GM21786 (cell line): ENCODE measurements at regions not wholly inside any gene's neighbourhood (a gene's known extent, or its start where the extent isn't known, plus 50 kb on each side); places are given as distances from the start of the nearest gene placed in this dataset.

Source experiments
- ATAC-seq: cut with Tn5 transposase; IDR thresholded peaks from one replicate; pipeline ENCODE4 v1.9.1; 2021; ENCODE audit not compliant: unreplicated experiment

- no peak for ATAC-seq
Observed at GRCh38 chr20:23254505-23254904, 96.1 kb upstream of the NXT1 start.

- no peak for ATAC-seq
Observed at GRCh38 chr20:23254034-23254433, 96.6 kb upstream of the NXT1 start.

- ATAC-seq: no peak
Observed at GRCh38 chr20:23253524-23253923, 97.1 kb upstream of the NXT1 start.

GRCh38 chr20:23251779-23252178 lies 98.8 kb upstream of the NXT1 start:
- ATAC-seq: no peak

- no peak for ATAC-seq
Observed at GRCh38 chr20:23249541-23249940, 101.0 kb upstream of the NXT1 start.

DNA sequence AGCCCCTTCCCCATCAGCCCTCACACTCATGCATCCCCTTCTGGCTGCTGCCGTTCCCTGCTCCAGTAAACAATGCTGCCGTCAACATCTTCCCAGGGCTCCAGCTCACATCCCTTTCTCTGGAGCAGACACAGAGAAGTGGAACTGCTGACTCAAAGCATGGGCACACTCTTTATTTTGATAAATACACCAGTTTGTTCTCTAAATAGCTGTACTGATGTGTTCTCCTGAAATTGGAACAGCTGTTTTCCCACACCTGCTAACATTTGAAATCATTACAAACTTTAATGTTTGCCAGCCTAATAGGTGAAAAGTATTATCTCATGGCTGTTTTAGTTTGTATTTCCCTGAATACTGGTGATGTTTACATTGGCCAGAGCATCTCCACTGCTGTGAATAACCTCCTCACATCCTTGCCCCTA lies 102.1 kb upstream of the NXT1 start:
- ATAC-seq: no peak

DNA sequence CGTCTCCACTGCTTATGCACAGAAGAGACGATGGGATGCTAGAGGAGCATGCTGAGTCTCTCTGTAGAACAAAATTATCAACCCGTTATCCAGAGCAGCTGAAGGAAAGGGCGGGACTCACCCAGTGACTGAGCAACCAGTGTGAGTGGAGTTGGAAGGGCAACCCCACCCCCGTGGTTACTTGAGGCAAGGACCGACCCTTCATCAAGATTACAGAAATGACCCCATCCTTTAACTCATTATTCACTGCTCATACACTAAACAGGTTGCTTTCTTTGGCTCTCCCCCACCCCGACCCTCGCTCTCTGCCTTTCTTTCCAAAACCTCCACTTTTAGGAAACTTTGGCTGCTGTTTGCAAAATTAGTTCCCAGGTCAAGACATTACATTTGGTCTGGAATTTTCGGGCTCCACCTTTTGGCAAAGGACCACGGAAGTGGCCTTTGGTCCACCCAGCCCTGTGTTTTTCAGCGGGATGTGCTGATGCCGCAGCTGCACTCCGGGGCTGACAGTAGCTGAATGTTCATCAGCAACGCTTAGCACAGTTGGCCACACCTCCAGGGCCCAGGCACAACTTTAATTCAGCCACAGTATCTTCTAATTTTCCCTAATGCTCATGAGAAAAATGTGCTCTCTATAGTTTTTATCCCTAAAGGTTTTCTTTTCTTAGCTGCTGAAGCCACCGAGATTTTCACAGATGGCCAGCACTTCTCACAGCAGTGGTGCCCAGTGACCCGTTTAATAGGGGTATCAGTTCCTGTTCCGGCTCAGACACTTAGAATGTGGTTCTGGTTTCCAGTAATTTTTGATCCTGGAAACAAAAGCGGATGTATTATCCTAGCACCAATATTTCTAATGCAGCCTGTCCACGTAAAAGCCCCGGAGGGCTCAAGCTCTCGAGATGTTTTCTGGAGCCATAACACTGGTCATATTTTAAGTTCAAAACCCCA lies 103.6 kb upstream of the NXT1 start:
- ATAC-seq: peak; percentile 59

DNA sequence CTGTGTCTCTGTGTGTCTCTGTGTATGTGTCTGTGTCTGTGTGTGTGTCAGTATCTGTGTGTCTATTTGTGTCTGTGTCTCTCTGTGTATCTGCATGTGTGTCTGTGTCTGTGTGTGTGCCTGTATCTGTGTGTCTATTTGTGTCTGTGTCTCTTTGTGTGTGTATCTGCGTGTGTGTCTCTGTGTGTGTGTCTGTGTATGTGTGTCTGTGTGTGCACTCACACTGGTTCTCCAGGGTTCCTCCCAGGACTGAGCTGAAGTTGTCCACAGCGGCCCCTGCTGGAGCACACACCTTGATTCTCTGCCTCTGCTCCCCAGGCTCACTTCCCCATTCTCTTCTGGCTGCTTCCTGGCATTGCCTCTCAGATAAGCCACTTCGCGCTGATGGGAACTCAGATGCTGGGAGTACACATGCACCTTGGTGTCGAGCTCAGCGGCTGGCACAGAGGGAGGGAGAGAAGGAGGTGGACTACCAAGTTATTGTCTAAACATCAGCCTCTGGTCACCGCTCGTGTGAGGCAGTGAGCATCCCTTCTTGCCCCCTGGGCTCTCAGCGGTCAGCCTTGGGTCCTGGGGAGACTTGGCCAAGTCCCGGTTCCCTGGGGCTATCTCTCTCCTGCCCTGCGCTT lies 104.9 kb upstream of the NXT1 start:
- ATAC-seq: peak; percentile 84

DNA sequence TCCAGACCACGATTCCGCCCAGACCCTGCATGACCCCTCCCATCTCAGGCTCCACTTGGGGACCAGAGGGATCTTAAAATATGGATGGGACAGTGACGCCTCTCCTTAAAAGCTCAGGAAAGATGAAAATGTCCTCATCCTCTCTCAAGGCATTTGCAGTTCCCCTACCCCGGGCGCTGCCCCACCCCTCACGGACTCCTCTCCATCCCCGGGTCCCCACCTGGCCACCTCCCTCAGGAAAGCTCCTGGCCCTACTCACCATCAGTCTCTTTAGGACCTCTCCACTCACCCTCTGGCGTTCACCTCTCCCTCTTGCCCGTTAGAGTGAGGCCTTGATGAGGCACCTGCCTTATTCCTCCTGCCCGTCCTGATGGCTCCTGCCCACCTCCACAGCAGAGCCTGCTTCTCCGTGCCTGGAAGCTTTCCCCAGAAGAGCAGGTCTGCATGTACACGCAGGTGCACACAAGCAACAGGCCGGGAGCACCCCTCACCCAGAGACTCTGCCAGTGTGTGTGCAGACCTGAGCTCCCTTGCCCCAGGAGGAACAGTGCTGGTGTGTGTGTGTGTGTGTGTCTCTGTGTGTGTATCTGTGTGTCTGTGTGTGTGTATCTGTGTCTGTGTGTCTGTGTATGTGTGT lies 105.6 kb upstream of the NXT1 start:
- ATAC-seq: no peak

GRCh38 chr20:23244156-23244915 lies 106.3 kb upstream of the NXT1 start:
- ATAC-seq: no peak

- ATAC-seq: no peak
Observed at GRCh38 chr20:23243791-23244155, 106.8 kb upstream of the NXT1 start.

- no peak for ATAC-seq
Observed at GRCh38 chr20:23242556-23243180, 107.9 kb upstream of the NXT1 start.

- ATAC-seq: no peak
Observed at GRCh38 chr20:23242104-23242503, 108.5 kb upstream of the NXT1 start.

DNA sequence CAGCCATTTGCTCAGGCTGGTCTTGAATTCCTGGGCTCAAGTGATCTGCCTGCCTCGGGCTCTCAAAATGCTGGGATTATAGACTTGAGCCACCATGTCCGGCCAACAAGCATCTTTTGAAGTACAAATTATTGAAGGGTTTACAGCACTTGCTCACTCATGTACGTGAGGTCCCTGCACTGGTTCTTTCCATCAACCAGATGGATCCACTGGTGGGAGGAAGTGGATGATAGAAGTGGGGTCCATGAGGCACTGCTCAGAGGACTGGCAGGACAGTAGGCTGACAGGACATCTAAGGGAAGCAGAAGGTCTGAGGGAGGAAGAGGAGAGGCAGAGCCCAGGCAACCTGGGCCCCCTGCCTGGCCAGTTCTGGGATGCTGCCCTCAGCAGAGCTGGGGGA lies 109.2 kb upstream of the NXT1 start:
- no peak for ATAC-seq

GRCh38 chr20:23240519-23240918 lies 110.1 kb upstream of the NXT1 start:
- no peak for ATAC-seq

DNA sequence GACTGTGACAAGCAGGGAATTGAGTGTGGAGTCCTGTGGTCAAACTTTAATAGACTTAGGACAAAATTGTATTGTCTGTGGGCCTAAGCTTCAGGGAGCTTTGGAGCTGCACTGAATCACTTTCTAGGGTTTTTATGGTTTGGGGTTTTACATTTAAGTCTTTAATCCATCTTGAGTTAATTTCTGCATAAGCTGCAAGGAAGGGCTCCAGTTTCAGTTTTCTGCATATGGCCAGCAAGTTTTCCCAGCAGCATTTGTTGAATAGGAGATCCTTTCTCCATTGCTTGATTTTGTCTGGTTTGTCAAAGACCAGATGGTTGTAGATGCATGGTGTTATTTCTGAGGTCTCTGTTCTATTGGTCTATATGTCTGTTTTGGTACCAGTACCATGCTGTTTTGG lies 113.4 kb upstream of the NXT1 start:
- ATAC-seq: no peak

- ATAC-seq: no peak
Observed at GRCh38 chr20:23235173-23236027, 115.2 kb upstream of the NXT1 start.

- ATAC-seq: no peak
Observed at GRCh38 chr20:23234311-23235078, 116.1 kb upstream of the NXT1 start.

DNA sequence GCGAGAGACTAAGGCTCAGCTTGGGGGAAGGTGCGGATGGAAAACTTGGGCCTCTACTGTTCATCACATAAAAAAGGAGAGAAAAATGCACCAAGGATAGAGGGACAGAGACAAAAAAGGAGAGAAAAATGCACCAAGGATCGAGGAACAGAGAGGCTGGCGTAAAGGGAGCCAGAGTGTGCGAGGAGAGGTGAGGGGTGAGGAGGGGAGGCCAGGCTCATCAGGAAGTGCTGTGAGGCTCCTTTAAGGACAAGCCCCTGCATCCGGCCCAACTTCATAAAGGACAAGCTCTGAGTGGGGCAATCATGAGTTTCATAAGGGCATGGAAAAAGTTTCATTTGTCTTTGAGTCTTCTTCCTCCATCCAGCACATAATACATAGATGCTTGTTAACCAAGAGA lies 117.2 kb upstream of the NXT1 start:
- ATAC-seq: no peak
